MM.1S (cell line): ENCODE measurements at regions not wholly inside any gene's neighbourhood (a gene's known extent, or its start where the extent isn't known, plus 50 kb on each side); places are given as distances from the start of the nearest gene placed in this dataset.

Experiments used
- EZH2phosphoT487 ChIP-seq: fragments of 300-600 bp; sonication (generic); IDR thresholded peaks from 2 replicates; pipeline ENCODE4 v1.6.1; 2018; ENCODE audit warnings: antibody characterized with exemption, low read length
- TF ChIP-seq, protein P1 (sequence below): fragments of 300-600 bp; sonication (generic); IDR thresholded peaks from 2 replicates; pipeline ENCODE4 v1.5.1; 2016; ENCODE audit warnings: antibody characterized with exemption, low read length, mixed read lengths

DNA sequence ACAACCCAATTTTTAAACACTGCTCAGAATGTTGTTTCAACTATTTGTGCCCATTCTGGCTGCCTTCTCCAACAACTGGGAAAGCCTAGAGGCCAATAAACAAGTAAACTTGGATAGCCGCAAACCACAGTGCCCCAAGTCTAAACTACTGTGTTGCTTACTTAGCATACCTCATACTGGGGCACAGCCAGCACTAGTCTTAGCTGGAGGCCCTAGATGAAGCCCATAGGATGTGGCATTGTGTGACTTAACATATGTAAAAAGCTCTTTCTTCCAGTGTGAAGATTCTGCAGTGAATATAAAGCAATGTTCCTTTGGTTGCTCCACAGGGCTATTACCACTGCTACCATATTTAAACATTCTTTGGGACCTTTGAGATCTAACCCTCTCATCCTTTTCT lies 564.3 kb upstream of the NRSN1 start:
- TF ChIP-seq, protein P1, sequence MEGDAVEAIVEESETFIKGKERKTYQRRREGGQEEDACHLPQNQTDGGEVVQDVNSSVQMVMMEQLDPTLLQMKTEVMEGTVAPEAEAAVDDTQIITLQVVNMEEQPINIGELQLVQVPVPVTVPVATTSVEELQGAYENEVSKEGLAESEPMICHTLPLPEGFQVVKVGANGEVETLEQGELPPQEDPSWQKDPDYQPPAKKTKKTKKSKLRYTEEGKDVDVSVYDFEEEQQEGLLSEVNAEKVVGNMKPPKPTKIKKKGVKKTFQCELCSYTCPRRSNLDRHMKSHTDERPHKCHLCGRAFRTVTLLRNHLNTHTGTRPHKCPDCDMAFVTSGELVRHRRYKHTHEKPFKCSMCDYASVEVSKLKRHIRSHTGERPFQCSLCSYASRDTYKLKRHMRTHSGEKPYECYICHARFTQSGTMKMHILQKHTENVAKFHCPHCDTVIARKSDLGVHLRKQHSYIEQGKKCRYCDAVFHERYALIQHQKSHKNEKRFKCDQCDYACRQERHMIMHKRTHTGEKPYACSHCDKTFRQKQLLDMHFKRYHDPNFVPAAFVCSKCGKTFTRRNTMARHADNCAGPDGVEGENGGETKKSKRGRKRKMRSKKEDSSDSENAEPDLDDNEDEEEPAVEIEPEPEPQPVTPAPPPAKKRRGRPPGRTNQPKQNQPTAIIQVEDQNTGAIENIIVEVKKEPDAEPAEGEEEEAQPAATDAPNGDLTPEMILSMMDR = no peak
- TF ChIP-seq EZH2phosphoT487 = no peak
